ENCODE measurements at regions not wholly inside any gene's neighbourhood (a gene's known extent, or its start where the extent isn't known, plus 50 kb on each side); places are given as distances from the start of the nearest gene placed in this dataset.
"Not testable (repeated sequence)": the region's sequence is repeated elsewhere in the genome, so short reads cannot be mapped to it uniquely, and the experiment has no call there.

- no peak for DNase-seq
These were observed 227.4 kb downstream of the RPAP3 start for GRCh38 chr12:47478426-47478825.

- DNase-seq, result no peak
These were observed 232.7 kb downstream of the RPAP3 start for GRCh38 chr12:47473091-47473490.

- DNase-seq, result not testable (repeated sequence)
These were observed 235.5 kb downstream of the RPAP3 start for GRCh38 chr12:47470349-47470748.

- not testable (repeated sequence) for DNase-seq
These were observed 241.9 kb downstream of the RPAP3 start for GRCh38 chr12:47463918-47464317.

- no peak for DNase-seq
These were observed 247.6 kb downstream of the RPAP3 start for GRCh38 chr12:47458279-47458678.

- DNase-seq, result no peak
These were observed 256.0 kb downstream of the RPAP3 start for GRCh38 chr12:47449797-47450196.

GRCh38 chr12:47442310-47442709 is 263.5 kb downstream of the RPAP3 start:
- DNase-seq, result no peak

GRCh38 chr12:47441490-47441889 is 264.3 kb downstream of the RPAP3 start:
- DNase-seq, result no peak

GRCh38 chr12:47438175-47438574 is 267.7 kb downstream of the RPAP3 start:
- no peak for DNase-seq

GRCh38 chr12:47437570-47437969 is 268.3 kb downstream of the RPAP3 start:
- DNase-seq, result no peak

GRCh38 chr12:47433876-47434275 is 272.0 kb downstream of the RPAP3 start:
- DNase-seq, result no peak

GRCh38 chr12:47426678-47427309 is 279.0 kb downstream of the RPAP3 start:
- not testable (repeated sequence) for DNase-seq

GRCh38 chr12:47422611-47423010 is 283.2 kb downstream of the RPAP3 start:
- no peak for DNase-seq

- no peak for DNase-seq
These were observed 286.3 kb downstream of the RPAP3 start for GRCh38 chr12:47419497-47419896.

- no peak for DNase-seq
These were observed 287.9 kb downstream of the RPAP3 start for GRCh38 chr12:47417955-47418354.

- DNase-seq, result no peak
These were observed 288.7 kb downstream of the RPAP3 start for GRCh38 chr12:47417121-47417520.

- DNase-seq, result no peak
These were observed 290.8 kb downstream of the RPAP3 start for GRCh38 chr12:47415054-47415453.

GRCh38 chr12:47414511-47414910 is 291.3 kb downstream of the RPAP3 start:
- DNase-seq, result no peak

GRCh38 chr12:47413806-47414205 is 292.0 kb downstream of the RPAP3 start:
- DNase-seq, result no peak

GRCh38 chr12:47412601-47413236 is 293.1 kb downstream of the RPAP3 start:
- DNase-seq, result no peak

GRCh38 chr12:47411966-47412365 is 293.9 kb downstream of the RPAP3 start:
- no peak for DNase-seq

GRCh38 chr12:47410862-47411261 is 295.0 kb downstream of the RPAP3 start:
- no peak for DNase-seq

- no peak for DNase-seq
These were observed 295.4 kb downstream of the RPAP3 start for GRCh38 chr12:47410383-47410782.

GRCh38 chr12:47409310-47409987 is 296.4 kb downstream of the RPAP3 start:
- DNase-seq, result no peak
